HEK293T (cell line): ENCODE measurements at regions not wholly inside any gene's neighbourhood (a gene's known extent, or its start where the extent isn't known, plus 50 kb on each side); places are given as distances from the start of the nearest gene placed in this dataset.

Source experiments
- CTCF ChIA-PET: fragments of 350-600 bp; formaldehyde crosslinking; extraction: SDS; loops from one replicate; lab custom pipeline; 2021; ENCODE audit warnings: antibody characterized with exemption, inconsistent platforms; lab: Yijun Ruan, JAX
- POLR2A ChIA-PET: fragments of 350-600 bp; formaldehyde crosslinking; extraction: SDS; loops from one replicate; lab custom pipeline; 2020; ENCODE audit warnings: antibody characterized with exemption, inconsistent platforms; lab: Yijun Ruan, JAX
- DNase-seq: peaks from one replicate; pipeline ENCODE4 v3.0.0; 2012; ENCODE audit warnings: mixed read lengths; ENCODE audit errors: extremely low spot score
- ARNT ChIP-seq: fragments of 450-650 bp; IDR thresholded peaks from 2 replicates; pipeline ENCODE4 v1.6.1; 2017; ENCODE audit warnings: mild to moderate bottlenecking
- BHLHE40 ChIP-seq: fragments of 450-650 bp; IDR thresholded peaks from 2 replicates; pipeline ENCODE4 v1.6.1; 2016; ENCODE audit warnings: mild to moderate bottlenecking, moderate library complexity, borderline replicate concordance
- CTBP1 ChIP-seq: fragments of 450-650 bp; IDR thresholded peaks from 2 replicates; pipeline ENCODE4 v1.6.1; 2016; ENCODE audit warnings: borderline replicate concordance
- ELF4 ChIP-seq: fragments of 450-650 bp; IDR thresholded peaks from 2 replicates; pipeline ENCODE4 v1.6.1; 2017; ENCODE audit warnings: antibody characterized with exemption
- FOXA1 ChIP-seq: fragments of 450-650 bp; IDR thresholded peaks from 2 replicates; pipeline ENCODE4 v1.6.1; 2016; ENCODE audit warnings: mild to moderate bottlenecking
- FOXK2 ChIP-seq: fragments of 450-650 bp; IDR thresholded peaks from 2 replicates; pipeline ENCODE4 v1.6.1; 2016; ENCODE audit warnings: mild to moderate bottlenecking
- FOXM1 ChIP-seq: fragments of 450-650 bp; IDR thresholded peaks from 2 replicates; pipeline ENCODE4 v1.6.1; 2017; ENCODE audit warnings: mild to moderate bottlenecking, borderline replicate concordance
- HDGF ChIP-seq: fragments of 450-650 bp; IDR thresholded peaks from 2 replicates; pipeline ENCODE4 v1.6.1; 2017; ENCODE audit warnings: antibody characterized with exemption, borderline replicate concordance
- L3MBTL2 ChIP-seq: fragments of 450-650 bp; conservative IDR thresholded peaks from 2 replicates; pipeline ENCODE4 v1.6.1; 2016; ENCODE audit warnings: mild to moderate bottlenecking
- LEF1 ChIP-seq: fragments of 450-650 bp; IDR thresholded peaks from 2 replicates; pipeline ENCODE4 v1.6.1; 2017; ENCODE audit warnings: mild to moderate bottlenecking, borderline replicate concordance
- NFRKB ChIP-seq: fragments of 450-650 bp; IDR thresholded peaks from 2 replicates; pipeline ENCODE4 v1.6.1; 2016; ENCODE audit warnings: mild to moderate bottlenecking, moderate library complexity
- SP1 ChIP-seq: fragments of 450-650 bp; IDR thresholded peaks from 2 replicates; pipeline ENCODE4 v1.6.1; 2017
- SUZ12 ChIP-seq: fragments of 450-650 bp; IDR thresholded peaks from 2 replicates; pipeline ENCODE4 v1.6.1; 2016; ENCODE audit warnings: mild to moderate bottlenecking
- TARDBP ChIP-seq: fragments of 450-650 bp; IDR thresholded peaks from 2 replicates; pipeline ENCODE4 v1.6.1; 2016
- ZNF384 ChIP-seq: fragments of 450-650 bp; IDR thresholded peaks from 2 replicates; pipeline ENCODE4 v1.6.1; 2016
- TF ChIP-seq, protein P1 (sequence below): fragments of 450-650 bp; IDR thresholded peaks from 2 replicates; pipeline ENCODE4 v1.6.1; 2016

DNA sequence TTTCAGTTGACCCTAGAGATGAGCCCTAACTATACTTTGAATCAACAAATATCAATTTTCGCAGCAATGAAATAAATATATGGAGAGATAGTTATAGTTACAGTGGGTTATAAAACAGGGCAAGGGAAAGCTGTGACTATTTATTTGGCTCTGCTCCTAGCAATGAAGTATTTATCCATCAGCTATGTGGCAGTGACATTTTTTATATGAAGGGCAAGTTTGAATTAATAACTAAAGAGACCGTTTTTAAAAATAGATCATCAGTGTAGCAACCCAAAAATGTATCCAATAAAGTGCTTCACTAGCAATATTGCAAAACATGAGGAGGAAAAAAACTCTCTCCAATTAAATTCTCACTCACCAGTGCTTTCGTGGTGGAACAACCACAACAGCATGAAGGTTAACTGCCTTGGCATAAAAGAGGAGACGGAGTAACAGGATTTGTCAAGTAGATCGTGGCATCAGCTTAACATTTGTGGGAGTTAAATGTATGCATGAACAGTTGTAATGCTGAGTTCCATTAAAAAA, 58.1 kb upstream of the NUDT4 start:
- CTCF ChIA-PET = interaction anchor here (0.7 kb wide), 1 partner anchor 23 kb away, joined by 3 read pairs; no protein-coding TSS in a partner anchor
- POLR2A ChIA-PET = no interaction called here
- TF ChIP-seq, protein P1, sequence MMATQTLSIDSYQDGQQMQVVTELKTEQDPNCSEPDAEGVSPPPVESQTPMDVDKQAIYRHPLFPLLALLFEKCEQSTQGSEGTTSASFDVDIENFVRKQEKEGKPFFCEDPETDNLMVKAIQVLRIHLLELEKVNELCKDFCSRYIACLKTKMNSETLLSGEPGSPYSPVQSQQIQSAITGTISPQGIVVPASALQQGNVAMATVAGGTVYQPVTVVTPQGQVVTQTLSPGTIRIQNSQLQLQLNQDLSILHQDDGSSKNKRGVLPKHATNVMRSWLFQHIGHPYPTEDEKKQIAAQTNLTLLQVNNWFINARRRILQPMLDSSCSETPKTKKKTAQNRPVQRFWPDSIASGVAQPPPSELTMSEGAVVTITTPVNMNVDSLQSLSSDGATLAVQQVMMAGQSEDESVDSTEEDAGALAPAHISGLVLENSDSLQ = no peak
- TF ChIP-seq HDGF = no peak
- no peak for TF ChIP-seq LEF1
- no peak for TF ChIP-seq SUZ12
- no peak for TF ChIP-seq FOXK2
- no peak for TF ChIP-seq TARDBP
- TF ChIP-seq FOXA1 = no peak
- TF ChIP-seq ELF4 = no peak
- no peak for TF ChIP-seq SP1
- no peak for TF ChIP-seq NFRKB
- no peak for TF ChIP-seq CTBP1
- no peak for TF ChIP-seq FOXM1
- TF ChIP-seq ARNT = no peak
- no peak for TF ChIP-seq L3MBTL2
- no peak for TF ChIP-seq ZNF384
- TF ChIP-seq BHLHE40 = no peak
- no peak for DNase-seq

DNA sequence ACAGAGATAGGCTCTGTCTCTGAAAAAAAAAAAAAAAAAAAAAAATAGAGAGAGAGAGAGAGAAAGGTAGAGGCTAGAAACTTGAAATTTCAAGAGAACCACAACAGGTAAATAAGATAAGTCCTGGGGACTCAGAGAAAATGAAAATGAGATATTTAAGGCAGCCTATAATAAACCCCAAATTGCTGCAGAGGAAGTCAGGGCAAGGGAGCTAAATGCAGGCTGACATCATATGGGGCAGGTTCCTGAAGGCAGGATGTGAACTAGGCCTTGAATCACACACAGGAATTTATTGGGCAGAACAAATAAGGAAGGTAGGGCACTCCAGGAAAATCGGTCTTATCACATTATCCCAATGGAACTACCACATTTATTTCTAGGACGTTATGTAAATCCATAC, 54.9 kb upstream of the NUDT4 start:
- TF ChIP-seq ZNF384 = no peak
- no peak for TF ChIP-seq HDGF
- TF ChIP-seq CTBP1 = no peak
- TF ChIP-seq LEF1 = no peak
- TF ChIP-seq TARDBP = no peak
- no peak for TF ChIP-seq FOXK2
- no peak for TF ChIP-seq NFRKB
- TF ChIP-seq SP1 = no peak
- TF ChIP-seq, protein P1 = no peak
- TF ChIP-seq ARNT = no peak
- no peak for TF ChIP-seq FOXA1
- no peak for TF ChIP-seq BHLHE40
- TF ChIP-seq SUZ12 = no peak
- TF ChIP-seq FOXM1 = no peak
- TF ChIP-seq ELF4 = no peak
- TF ChIP-seq L3MBTL2 = no peak
- CTCF ChIA-PET = no interaction called here
- POLR2A ChIA-PET = no interaction called here
- no peak for DNase-seq

- TF ChIP-seq FOXM1 (no peak), CTBP1 (no peak), L3MBTL2 (no peak), HDGF (no peak), ZNF384 (no peak), ARNT (no peak), NFRKB (no peak), SUZ12 (no peak), LEF1 (no peak)
- TF ChIP-seq, protein P1 = no peak
- no peak for DNase-seq
- ChIA-PET CTCF (interaction anchor here (0.6 kb wide), 1 partner anchor 922 kb away, joined by 3 read pairs; no protein-coding TSS in a partner anchor), POLR2A (no interaction called here)
Measured at GRCh38 chr12:93323625-93324329, 53.9 kb upstream of the NUDT4 start.

GRCh38 chr12:93325855-93326254, 51.9 kb upstream of the NUDT4 start:
- POLR2A ChIA-PET = no interaction called here

More at GRCh38 chr12:93325855-93326254, 51.9 kb upstream of the NUDT4 start:
- no peak for DNase-seq
- CTCF ChIA-PET = no interaction called here
- no peak for TF ChIP-seq TARDBP
- TF ChIP-seq LEF1 = no peak
- no peak for TF ChIP-seq ARNT
- no peak for TF ChIP-seq NFRKB
- no peak for TF ChIP-seq SP1
- TF ChIP-seq FOXM1 = no peak
